ENCODE measurements at regions not wholly inside any gene's neighbourhood (a gene's known extent, or its start where the extent isn't known, plus 50 kb on each side); places are given as distances from the start of the nearest gene placed in this dataset.
"Not testable (repeated sequence)": the region's sequence is repeated elsewhere in the genome, so short reads cannot be mapped to it uniquely, and the experiment has no call there.

DNA sequence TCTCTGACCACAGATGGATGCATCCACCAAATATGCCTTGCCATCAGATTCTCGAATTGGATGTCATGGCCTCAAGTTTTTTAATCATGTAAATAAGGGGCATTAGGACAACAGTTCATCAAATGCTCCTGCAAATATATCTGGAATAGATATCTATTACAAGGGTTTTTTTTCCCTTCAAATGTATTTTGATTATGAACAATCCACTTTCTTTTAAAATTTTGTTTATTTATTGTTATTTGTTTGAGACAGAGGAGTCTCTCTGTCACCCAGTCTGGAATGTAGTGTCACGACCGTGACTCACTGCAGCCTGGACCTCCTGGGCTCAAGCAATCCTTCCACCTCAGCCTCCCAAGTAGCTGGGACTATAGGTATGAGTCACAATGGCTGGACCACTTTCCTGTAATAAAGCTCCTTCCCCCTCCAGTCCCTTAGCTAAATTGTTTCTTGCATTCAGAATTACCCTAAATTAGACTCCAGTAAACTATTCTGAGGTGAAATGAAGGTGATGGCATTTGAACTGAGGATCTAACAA lies 1412.1 kb downstream of the EFNA5 start:
- no peak overlapping the region for H3K4me3 ChIP-seq (ENCODE audit: low read depth, low read length)
- H3K36me3 ChIP-seq (ENCODE audit: control insufficient read depth in 2 of 2, insufficient read depth in 1 of 2, low read length in 2 of 2) = no peaks in the 10 kb centered on the region
- TF ChIP-seq GLIS1 (tag by site-specific recombination; IDR thresholded peaks at IDR 0.05) = peak; percentile 61
- TF ChIP-seq ZNF266 (tag by site-specific recombination; IDR thresholded peaks at IDR 0.05; ENCODE audit: low read depth) = no peak
- no peak overlapping the region for H3K27ac ChIP-seq (ENCODE audit: extremely low read depth, low read depth, low read length)
- no peaks in the 10 kb centered on the region for H3K9me3 ChIP-seq (ENCODE audit: control insufficient read depth, insufficient read depth, low read depth, low read length)
- POLR2A ChIA-PET = no interaction called here
- CTCF ChIA-PET = interaction anchor here (1.5 kb wide), 1 partner anchor 10 kb away, joined by 4 read pairs; no protein-coding TSS in a partner anchor
- no peaks in the 10 kb centered on the region for H3K4me1 ChIP-seq (ENCODE audit: control insufficient read depth, insufficient read depth, low read length)

DNA sequence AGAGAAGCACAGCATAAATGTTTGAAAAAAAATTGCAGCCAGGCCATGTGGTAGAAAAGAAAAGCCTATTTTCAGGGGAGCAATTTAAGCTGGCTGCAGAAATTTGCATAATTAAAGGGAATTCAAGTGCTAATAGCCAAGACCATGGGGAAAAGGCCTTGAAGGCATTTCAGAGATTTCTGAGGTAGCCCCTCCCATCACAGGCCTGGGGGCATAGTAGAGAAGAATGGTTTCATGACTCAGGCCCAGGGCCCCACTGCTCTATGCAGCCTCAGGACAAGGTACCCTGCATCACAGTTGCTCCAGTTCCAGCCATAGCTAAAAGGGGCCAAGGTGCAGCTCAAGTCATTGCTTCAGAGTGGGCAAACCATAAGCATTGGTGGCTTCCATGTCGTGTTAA lies 1416.0 kb downstream of the EFNA5 start:
- Histone ChIP-seq H3K4me3 (ENCODE audit: low read depth, low read length) (no peak overlapping the region), H3K27ac (ENCODE audit: extremely low read depth, low read depth, low read length) (no peak overlapping the region), H3K9me3 (ENCODE audit: control insufficient read depth, insufficient read depth, low read depth, low read length) (no peaks in the 10 kb centered on the region), H3K4me1 (ENCODE audit: control insufficient read depth, insufficient read depth, low read length) (no peaks in the 10 kb centered on the region), H3K36me3 (ENCODE audit: control insufficient read depth in 2 of 2, insufficient read depth in 1 of 2, low read length in 2 of 2) (no peaks in the 10 kb centered on the region)
- ChIA-PET POLR2A (no interaction called here), CTCF (no interaction called here)
- TF ChIP-seq PRDM1 (tag by site-specific recombination; IDR thresholded peaks at IDR 0.05) (no peak), SCRT2 (tag by site-specific recombination; IDR thresholded peaks at IDR 0.05) (no peak), OSR2 (tag by site-specific recombination; IDR thresholded peaks at IDR 0.05) (no peak), GLIS2 (tag by site-specific recombination; IDR thresholded peaks at IDR 0.05) (no peak), ZNF266 (tag by site-specific recombination; IDR thresholded peaks at IDR 0.05; ENCODE audit: low read depth) (no peak), ZEB2 (tag by site-specific recombination; IDR thresholded peaks at IDR 0.05) (no peak), BCL11A (tag by site-specific recombination; IDR thresholded peaks at IDR 0.05; ENCODE audit: low read depth) (no peak), ZNF830 (tag by site-specific recombination; IDR thresholded peaks at IDR 0.05; ENCODE audit: low read depth) (no peak), ZNF596 (tag by site-specific recombination; IDR thresholded peaks at IDR 0.05) (no peak), TCF7L2 (IDR thresholded peaks at IDR 0.05; ENCODE audit: borderline replicate concordance, low read depth, low read length) (no peak)
- TF ChIP-seq, protein P1, sequence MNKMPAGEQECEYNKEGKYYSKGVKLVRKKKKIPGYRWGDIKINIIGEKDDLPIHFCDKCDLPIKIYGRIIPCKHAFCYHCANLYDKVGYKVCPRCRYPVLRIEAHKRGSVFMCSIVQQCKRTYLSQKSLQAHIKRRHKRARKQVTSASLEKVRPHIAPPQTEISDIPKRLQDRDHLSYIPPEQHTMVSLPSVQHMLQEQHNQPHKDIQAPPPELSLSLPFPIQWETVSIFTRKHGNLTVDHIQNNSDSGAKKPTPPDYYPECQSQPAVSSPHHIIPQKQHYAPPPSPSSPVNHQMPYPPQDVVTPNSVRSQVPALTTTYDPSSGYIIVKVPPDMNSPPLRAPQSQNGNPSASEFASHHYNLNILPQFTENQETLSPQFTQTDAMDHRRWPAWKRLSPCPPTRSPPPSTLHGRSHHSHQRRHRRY (tag by site-specific recombination; IDR thresholded peaks at IDR 0.05) = no peak

DNA sequence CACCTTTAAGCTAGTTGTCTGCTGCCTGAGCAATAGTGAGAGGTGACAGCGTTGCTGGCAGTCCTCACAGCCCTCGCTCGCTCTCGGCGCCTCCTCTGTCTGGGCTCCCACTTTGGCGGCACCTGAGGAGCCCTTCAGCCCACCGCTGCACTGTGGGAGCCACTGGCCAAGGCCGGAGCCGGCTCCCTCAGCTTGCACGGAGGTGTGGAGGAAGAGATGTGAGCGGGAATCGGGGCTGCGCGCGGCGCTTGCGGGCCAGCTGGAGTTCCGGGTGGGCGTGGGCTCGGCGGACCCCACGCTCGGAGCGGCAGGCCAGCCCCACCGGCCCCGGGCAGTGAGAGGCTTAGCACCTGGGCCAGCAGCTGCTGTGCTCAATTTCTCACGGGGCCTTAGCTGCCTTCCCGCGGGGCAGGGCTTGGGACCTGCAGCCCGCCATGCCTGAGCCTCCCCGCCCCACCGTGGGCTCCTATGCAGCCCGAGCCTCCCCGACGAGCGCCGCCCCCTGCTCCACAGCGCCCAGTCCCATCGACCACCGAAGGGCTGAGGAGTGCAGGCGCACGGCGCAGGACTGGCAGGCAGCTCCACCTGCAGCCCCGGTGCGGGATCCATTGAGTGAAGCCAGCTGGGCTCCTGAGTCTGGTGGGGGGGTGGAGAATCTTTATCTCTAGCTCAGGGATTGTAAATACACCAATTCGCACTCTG lies 1424.5 kb downstream of the EFNA5 start:
- H3K4me1 ChIP-seq (ENCODE audit: control insufficient read depth, insufficient read depth, low read length); POLR2A ChIA-PET; H3K4me3 ChIP-seq (ENCODE audit: low read depth, low read length); H3K9me3 ChIP-seq (ENCODE audit: control insufficient read depth, insufficient read depth, low read depth, low read length); H3K36me3 ChIP-seq (ENCODE audit: control insufficient read depth in 2 of 2, insufficient read depth in 1 of 2, low read length in 2 of 2); H3K27ac ChIP-seq (ENCODE audit: extremely low read depth, low read depth, low read length): not testable (repeated sequence)
- CTCF ChIA-PET = interaction anchor here (0.7 kb wide), 1 partner anchor 1042 kb away, joined by 5 read pairs; no protein-coding TSS in a partner anchor

DNA sequence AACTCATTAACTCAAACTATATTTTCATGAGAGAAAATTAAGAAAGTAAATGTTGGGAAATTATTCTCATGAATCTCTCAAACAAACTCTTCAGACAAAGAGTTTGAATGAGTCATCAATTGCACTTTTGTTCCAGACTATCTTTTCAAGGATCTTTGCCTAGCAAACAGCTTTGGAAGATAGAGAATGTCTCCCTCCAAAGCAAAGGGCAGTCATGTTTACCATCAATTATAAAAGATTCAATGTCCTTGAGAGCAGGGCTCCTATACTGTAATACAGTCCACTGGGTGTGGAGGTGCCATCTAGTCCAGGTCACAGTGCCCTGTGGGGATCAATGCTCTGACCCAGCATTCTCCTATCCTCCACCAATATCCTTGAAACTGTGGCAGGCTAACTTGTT lies 1429.3 kb downstream of the EFNA5 start:
- ChIA-PET CTCF (no interaction called here), POLR2A (no interaction called here)
- no peaks in the 10 kb centered on the region for H3K9me3 ChIP-seq (ENCODE audit: control insufficient read depth, insufficient read depth, low read depth, low read length)
- no peak overlapping the region for H3K27ac ChIP-seq (ENCODE audit: extremely low read depth, low read depth, low read length)
- H3K36me3 ChIP-seq (ENCODE audit: control insufficient read depth in 2 of 2, insufficient read depth in 1 of 2, low read length in 2 of 2) = no peaks in the 10 kb centered on the region
- H3K4me1 ChIP-seq (ENCODE audit: control insufficient read depth, insufficient read depth, low read length) = no peaks in the 10 kb centered on the region
- TF ChIP-seq, protein P2, sequence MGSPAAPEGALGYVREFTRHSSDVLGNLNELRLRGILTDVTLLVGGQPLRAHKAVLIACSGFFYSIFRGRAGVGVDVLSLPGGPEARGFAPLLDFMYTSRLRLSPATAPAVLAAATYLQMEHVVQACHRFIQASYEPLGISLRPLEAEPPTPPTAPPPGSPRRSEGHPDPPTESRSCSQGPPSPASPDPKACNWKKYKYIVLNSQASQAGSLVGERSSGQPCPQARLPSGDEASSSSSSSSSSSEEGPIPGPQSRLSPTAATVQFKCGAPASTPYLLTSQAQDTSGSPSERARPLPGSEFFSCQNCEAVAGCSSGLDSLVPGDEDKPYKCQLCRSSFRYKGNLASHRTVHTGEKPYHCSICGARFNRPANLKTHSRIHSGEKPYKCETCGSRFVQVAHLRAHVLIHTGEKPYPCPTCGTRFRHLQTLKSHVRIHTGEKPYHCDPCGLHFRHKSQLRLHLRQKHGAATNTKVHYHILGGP (tag by site-specific recombination; IDR thresholded peaks at IDR 0.05) = no peak
- TF ChIP-seq ZNF707 (tag by site-specific recombination; IDR thresholded peaks at IDR 0.05) = no peak
- no peak overlapping the region for H3K4me3 ChIP-seq (ENCODE audit: low read depth, low read length)

Data from HEK293 (cell line).